ENCODE measurements at regions not wholly inside any gene's neighbourhood (a gene's known extent, or its start where the extent isn't known, plus 50 kb on each side); places are given as distances from the start of the nearest gene placed in this dataset.

DNA sequence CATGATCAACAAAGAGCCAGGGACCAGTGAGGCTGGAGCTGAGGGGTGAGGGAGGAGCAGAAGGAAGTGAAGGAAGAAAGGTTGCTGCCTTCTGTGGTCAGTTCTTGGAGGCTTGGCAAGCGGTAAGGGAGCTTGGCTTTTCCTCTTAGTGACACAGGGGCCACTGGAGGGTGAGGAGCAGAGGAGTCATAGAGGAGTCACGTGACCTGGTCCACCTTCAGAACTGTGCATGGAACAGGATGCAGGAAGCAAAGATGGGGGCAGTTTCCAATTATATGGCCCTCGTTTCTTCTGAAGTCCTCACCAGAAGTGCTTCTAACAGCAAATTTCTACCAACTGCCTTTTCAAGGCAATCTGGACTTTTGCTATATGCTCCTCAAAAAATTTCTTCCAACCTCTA, 326.9 kb upstream of the SMIM21 start:
- DNase-seq = no peak
- H3K4me3 ChIP-seq = no peak overlapping the region
- H3K9me3 ChIP-seq (replicated peaks in 1 of 3) = no peaks in the 10 kb centered on the region
- H3K36me3 ChIP-seq (replicated peaks in 1 of 2) = no peaks in the 10 kb centered on the region
- TF ChIP-seq, protein P1, sequence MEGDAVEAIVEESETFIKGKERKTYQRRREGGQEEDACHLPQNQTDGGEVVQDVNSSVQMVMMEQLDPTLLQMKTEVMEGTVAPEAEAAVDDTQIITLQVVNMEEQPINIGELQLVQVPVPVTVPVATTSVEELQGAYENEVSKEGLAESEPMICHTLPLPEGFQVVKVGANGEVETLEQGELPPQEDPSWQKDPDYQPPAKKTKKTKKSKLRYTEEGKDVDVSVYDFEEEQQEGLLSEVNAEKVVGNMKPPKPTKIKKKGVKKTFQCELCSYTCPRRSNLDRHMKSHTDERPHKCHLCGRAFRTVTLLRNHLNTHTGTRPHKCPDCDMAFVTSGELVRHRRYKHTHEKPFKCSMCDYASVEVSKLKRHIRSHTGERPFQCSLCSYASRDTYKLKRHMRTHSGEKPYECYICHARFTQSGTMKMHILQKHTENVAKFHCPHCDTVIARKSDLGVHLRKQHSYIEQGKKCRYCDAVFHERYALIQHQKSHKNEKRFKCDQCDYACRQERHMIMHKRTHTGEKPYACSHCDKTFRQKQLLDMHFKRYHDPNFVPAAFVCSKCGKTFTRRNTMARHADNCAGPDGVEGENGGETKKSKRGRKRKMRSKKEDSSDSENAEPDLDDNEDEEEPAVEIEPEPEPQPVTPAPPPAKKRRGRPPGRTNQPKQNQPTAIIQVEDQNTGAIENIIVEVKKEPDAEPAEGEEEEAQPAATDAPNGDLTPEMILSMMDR (IDR thresholded peaks at IDR 0.05) = no peak
- no peak for TF ChIP-seq POLR2A (IDR thresholded peaks at IDR 0.05)
- WGBS, 4 donors = 59 to 67% (median 63%) methylated on average over 3 of the region's 3 CpGs
- no peak overlapping the region for H3K27ac ChIP-seq
- intact Hi-C loops (cut with DNase I) = no loop called here
- H3K27me3 ChIP-seq = no peaks in the 10 kb centered on the region
- no peaks in the 10 kb centered on the region for H3K4me1 ChIP-seq (replicated peaks in 1 of 2)

DNA sequence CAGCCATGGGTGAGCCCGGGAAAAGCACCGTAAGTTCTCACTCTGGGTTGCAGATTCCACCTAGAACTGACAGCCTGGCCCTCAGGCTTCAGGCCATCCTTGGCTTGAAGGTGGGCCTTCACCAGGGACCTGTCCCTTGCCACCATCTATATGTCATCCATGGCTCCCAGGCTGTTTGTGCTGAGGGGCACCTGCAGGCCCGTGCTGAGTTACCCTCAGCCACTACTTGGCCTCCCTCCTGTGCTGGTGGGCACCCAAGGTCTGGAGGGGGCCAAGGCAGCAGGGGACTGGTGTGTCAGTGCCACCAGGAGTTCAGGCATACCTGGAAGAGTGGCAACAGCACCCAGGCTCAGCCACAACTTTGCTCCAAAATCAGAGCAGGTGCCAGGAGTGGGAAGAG, 326.2 kb upstream of the SMIM21 start:
- Histone ChIP-seq H3K27me3 (no peaks in the 10 kb centered on the region), H3K27ac (no peak overlapping the region), H3K9me3 (replicated peaks in 1 of 3) (no peaks in the 10 kb centered on the region), H3K4me1 (replicated peaks in 1 of 2) (no peaks in the 10 kb centered on the region), H3K4me3 (no peak overlapping the region), H3K36me3 (replicated peaks in 1 of 2) (no peaks in the 10 kb centered on the region)
- intact Hi-C loops (cut with DNase I) = no loop called here
- DNase-seq = no peak
- WGBS, 4 donors = 88 to 100% (median 94%) methylated on average over 2 to 3 of the region's 3 CpGs
- TF ChIP-seq, protein P1 (IDR thresholded peaks at IDR 0.05) = no peak
- TF ChIP-seq POLR2A (IDR thresholded peaks at IDR 0.05) = no peak

- DNase-seq = no peak
- no peak overlapping the region for H3K27ac ChIP-seq
- H3K27me3 ChIP-seq = no peaks in the 10 kb centered on the region
- intact Hi-C loops (cut with DNase I) = no loop called here
- H3K9me3 ChIP-seq (replicated peaks in 1 of 3) = no peaks in the 10 kb centered on the region
- TF ChIP-seq POLR2A (IDR thresholded peaks at IDR 0.05) = no peak
- TF ChIP-seq, protein P1 (IDR thresholded peaks at IDR 0.05) = no peak
- H3K4me3 ChIP-seq = no peak overlapping the region
- H3K4me1 ChIP-seq (replicated peaks in 1 of 2) = no peaks in the 10 kb centered on the region
- 67 to 81% (median 76%) methylated on average over 6 to 11 of the region's 11 CpGs for WGBS, 4 donors
- no peaks in the 10 kb centered on the region for H3K36me3 ChIP-seq (replicated peaks in 1 of 2)
Measured at GRCh38 chr18:75752740-75753263, 325.3 kb upstream of the SMIM21 start.

GRCh38 chr18:75745147-75745546, 317.6 kb upstream of the SMIM21 start:
- Histone ChIP-seq H3K9me3 (replicated peaks in 1 of 3) (no peaks in the 10 kb centered on the region), H3K36me3 (replicated peaks in 1 of 2) (no peaks in the 10 kb centered on the region)
- intact Hi-C loops (cut with DNase I) = no loop called here

More at GRCh38 chr18:75745147-75745546, 317.6 kb upstream of the SMIM21 start:
- no peak overlapping the region for H3K4me3 ChIP-seq
- no peak for DNase-seq
- H3K4me1 ChIP-seq (replicated peaks in 1 of 2) = no peaks in the 10 kb centered on the region
- WGBS, 4 donors = 77 to 91% (median 83%) methylated on average over 7 of the region's 7 CpGs
- H3K27ac ChIP-seq = no peak overlapping the region
- H3K27me3 ChIP-seq = no peaks in the 10 kb centered on the region
- TF ChIP-seq, protein P1 (IDR thresholded peaks at IDR 0.05) = no peak
- no peak for TF ChIP-seq POLR2A (IDR thresholded peaks at IDR 0.05)

Data from adrenal gland (tissue), 9 donors.